ENCODE measurements at regions not wholly inside any gene's neighbourhood (a gene's known extent, or its start where the extent isn't known, plus 50 kb on each side); places are given as distances from the start of the nearest gene placed in this dataset.

GRCh38 chr4:132540268-132540667, 608.8 kb upstream of the PCDH10 start:
- intact Hi-C loops (cut with DNase I; ENCODE audit: low total_unique reads), result no loop called here
- no peak for DNase-seq (ENCODE audit: low spot score in 2 of 2)
- WGBS, 2 donors, result 75 to 82% methylated on average over 1 of the region's 1 CpG
- TF ChIP-seq POLR2A (IDR thresholded peaks at IDR 0.05) (no peak), CTCF (IDR thresholded peaks at IDR 0.05) (no peak)
- H3K4me3 ChIP-seq (ENCODE audit: low read depth, poor library complexity, severe bottlenecking), result no peak overlapping the region

GRCh38 chr4:132540797-132541196, 608.3 kb upstream of the PCDH10 start:
- WGBS, 2 donors, result 58 to 75% methylated on average over 4 of the region's 4 CpGs
- intact Hi-C loops (cut with DNase I; ENCODE audit: low total_unique reads), result no loop called here
- H3K4me3 ChIP-seq (ENCODE audit: low read depth, poor library complexity, severe bottlenecking), result no peak overlapping the region
- DNase-seq (ENCODE audit: low spot score in 2 of 2), result no peak
- TF ChIP-seq POLR2A (IDR thresholded peaks at IDR 0.05) (no peak), CTCF (IDR thresholded peaks at IDR 0.05) (no peak)

GRCh38 chr4:132542228-132542627, 606.9 kb upstream of the PCDH10 start:
- no peak for DNase-seq (ENCODE audit: low spot score in 2 of 2)
- H3K4me3 ChIP-seq (ENCODE audit: low read depth, poor library complexity, severe bottlenecking), result no peak overlapping the region
- TF ChIP-seq CTCF (IDR thresholded peaks at IDR 0.05) (no peak), POLR2A (IDR thresholded peaks at IDR 0.05) (no peak)
- intact Hi-C loops (cut with DNase I; ENCODE audit: low total_unique reads), result no loop called here

GRCh38 chr4:132548463-132548862, 600.6 kb upstream of the PCDH10 start:
- 87 to 90% methylated on average over 4 of the region's 4 CpGs for WGBS, 2 donors
- no peak for DNase-seq (ENCODE audit: low spot score in 2 of 2)
- intact Hi-C loops (cut with DNase I; ENCODE audit: low total_unique reads), result no loop called here
- H3K4me3 ChIP-seq (ENCODE audit: low read depth, poor library complexity, severe bottlenecking), result no peak overlapping the region
- TF ChIP-seq CTCF (IDR thresholded peaks at IDR 0.05) (no peak), POLR2A (IDR thresholded peaks at IDR 0.05) (no peak)

- TF ChIP-seq CTCF (IDR thresholded peaks at IDR 0.05) (no peak), POLR2A (IDR thresholded peaks at IDR 0.05) (no peak)
- no peak overlapping the region for H3K4me3 ChIP-seq (ENCODE audit: low read depth, poor library complexity, severe bottlenecking)
- intact Hi-C loops (cut with DNase I; ENCODE audit: low total_unique reads), result no loop called here
- WGBS, 2 donors, result 81 to 83% methylated on average over 3 of the region's 3 CpGs
- no peak for DNase-seq (ENCODE audit: low spot score in 2 of 2)
Observed at GRCh38 chr4:132556316-132556715, 592.8 kb upstream of the PCDH10 start.

- H3K4me3 ChIP-seq (ENCODE audit: low read depth, poor library complexity, severe bottlenecking), result no peak overlapping the region
- TF ChIP-seq POLR2A (IDR thresholded peaks at IDR 0.05) (no peak), CTCF (IDR thresholded peaks at IDR 0.05) (no peak)
- intact Hi-C loops (cut with DNase I; ENCODE audit: low total_unique reads), result no loop called here
- no peak for DNase-seq (ENCODE audit: low spot score in 2 of 2)
Observed at GRCh38 chr4:132557660-132558059, 591.4 kb upstream of the PCDH10 start.

Measured in lower leg skin (tissue), 4 donors.